ENCODE measurements at regions not wholly inside any gene's neighbourhood (a gene's known extent, or its start where the extent isn't known, plus 50 kb on each side); places are given as distances from the start of the nearest gene placed in this dataset.

GRCh38 chr3:82354228-82354627 is 592.8 kb upstream of the GBE1 start:
- TF ChIP-seq POLR2AphosphoS5 (IDR thresholded peaks at IDR 0.05; ENCODE audit: low read depth, low read length): no peak
- no peak for TF ChIP-seq TAF1 (IDR thresholded peaks at IDR 0.05; ENCODE audit: borderline replicate concordance, insufficient read depth, low read length)
- TF ChIP-seq, protein P1, sequence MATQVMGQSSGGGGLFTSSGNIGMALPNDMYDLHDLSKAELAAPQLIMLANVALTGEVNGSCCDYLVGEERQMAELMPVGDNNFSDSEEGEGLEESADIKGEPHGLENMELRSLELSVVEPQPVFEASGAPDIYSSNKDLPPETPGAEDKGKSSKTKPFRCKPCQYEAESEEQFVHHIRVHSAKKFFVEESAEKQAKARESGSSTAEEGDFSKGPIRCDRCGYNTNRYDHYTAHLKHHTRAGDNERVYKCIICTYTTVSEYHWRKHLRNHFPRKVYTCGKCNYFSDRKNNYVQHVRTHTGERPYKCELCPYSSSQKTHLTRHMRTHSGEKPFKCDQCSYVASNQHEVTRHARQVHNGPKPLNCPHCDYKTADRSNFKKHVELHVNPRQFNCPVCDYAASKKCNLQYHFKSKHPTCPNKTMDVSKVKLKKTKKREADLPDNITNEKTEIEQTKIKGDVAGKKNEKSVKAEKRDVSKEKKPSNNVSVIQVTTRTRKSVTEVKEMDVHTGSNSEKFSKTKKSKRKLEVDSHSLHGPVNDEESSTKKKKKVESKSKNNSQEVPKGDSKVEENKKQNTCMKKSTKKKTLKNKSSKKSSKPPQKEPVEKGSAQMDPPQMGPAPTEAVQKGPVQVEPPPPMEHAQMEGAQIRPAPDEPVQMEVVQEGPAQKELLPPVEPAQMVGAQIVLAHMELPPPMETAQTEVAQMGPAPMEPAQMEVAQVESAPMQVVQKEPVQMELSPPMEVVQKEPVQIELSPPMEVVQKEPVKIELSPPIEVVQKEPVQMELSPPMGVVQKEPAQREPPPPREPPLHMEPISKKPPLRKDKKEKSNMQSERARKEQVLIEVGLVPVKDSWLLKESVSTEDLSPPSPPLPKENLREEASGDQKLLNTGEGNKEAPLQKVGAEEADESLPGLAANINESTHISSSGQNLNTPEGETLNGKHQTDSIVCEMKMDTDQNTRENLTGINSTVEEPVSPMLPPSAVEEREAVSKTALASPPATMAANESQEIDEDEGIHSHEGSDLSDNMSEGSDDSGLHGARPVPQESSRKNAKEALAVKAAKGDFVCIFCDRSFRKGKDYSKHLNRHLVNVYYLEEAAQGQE (IDR thresholded peaks at IDR 0.05; ENCODE audit: insufficient read depth in 1 of 2, low read depth in 2 of 2, low read length in 2 of 2): no peak
- no peak for TF ChIP-seq FOXP2 (optimal IDR thresholded peaks at IDR 0.05; ENCODE audit: borderline replicate concordance, extremely low read depth, extremely low read length, insufficient read depth)
- no peak for TF ChIP-seq SIN3A (IDR thresholded peaks at IDR 0.05; ENCODE audit: borderline replicate concordance, insufficient read depth, low read length)
